Tibial artery (tissue), 4 donors: ENCODE measurements at regions not wholly inside any gene's neighbourhood (a gene's known extent, or its start where the extent isn't known, plus 50 kb on each side); places are given as distances from the start of the nearest gene placed in this dataset.

Experiments
- DNase-seq, 2 donors: peaks; one replicate each; pipeline ENCODE4 v3.0.0-alpha.2; 2019
- H3K27ac ChIP-seq, 2 donors: fragments of 200-600 bp; sonication (generic) in 1 of 2; 1 replicate in 1 of 2; 2 replicates in 1 of 2; pipeline ENCODE4 v1.5.1; 2018 to 2019; ENCODE audit warnings: mild to moderate bottlenecking in 1 of 2
- H3K27me3 ChIP-seq, 2 donors: fragments of 200-600 bp; sonication (generic) in 1 of 2; one replicate each; pipeline versions ENCODE4 v1.5.1 to v1.6.0; 2016 to 2019
- H3K36me3 ChIP-seq, 3 donors: fragments of 200-600 bp; sonication (generic) in 2 of 3; one replicate each; pipeline ENCODE4 v1.5.1; 2016 to 2019; ENCODE audit warnings: mild to moderate bottlenecking in 2 of 3
- H3K4me1 ChIP-seq, 4 donors: fragments of 200-600 bp; sonication (generic) in 2 of 4; 1 replicate in 3 of 4; 2 replicates in 1 of 4; pipeline ENCODE4 v1.5.1; 2016 to 2019
- H3K4me3 ChIP-seq, 2 donors: fragments of 200-600 bp; sonication (generic) in 1 of 2; 1 replicate in 1 of 2; 2 replicates in 1 of 2; pipeline ENCODE4 v1.5.1; 2018 to 2019; ENCODE audit warnings: mild to moderate bottlenecking in 2 of 2
- H3K9me3 ChIP-seq, 3 donors: fragments of 200-600 bp; sonication (generic) in 1 of 3; one replicate each; pipeline ENCODE4 v1.5.1; 2016 to 2019
- CTCF ChIP-seq, 2 experiments: fragments of 200-600 bp in 1 of 2; fragments of 450-650 bp in 1 of 2; IDR thresholded peaks; one replicate each; pipeline ENCODE4 v1.5.1; 2017 to 2019; ENCODE audit warnings: antibody characterized with exemption in 2 of 2, mild to moderate bottlenecking in 1 of 2, moderate library complexity in 1 of 2
- intact Hi-C: fragments of 100-400 bp; cut with DNase I; formaldehyde crosslinking; loops from one replicate; pipeline ENCODE4 v1.15.0; 2023; ENCODE audit warnings: low total_unique reads

- Histone ChIP-seq H3K36me3 (no peaks in the 10 kb centered on the region), H3K4me3 (no peak overlapping the region), H3K27ac (no peak overlapping the region), H3K4me1 (no peaks in the 10 kb centered on the region), H3K9me3 (no peaks in the 10 kb centered on the region), H3K27me3 (no peaks in the 10 kb centered on the region)
- TF ChIP-seq CTCF (IDR thresholded peaks at IDR 0.05), result no peak
- DNase-seq, result no peak
- intact Hi-C loops, result no loop called here
These were observed 227.3 kb upstream of the DAB2 start for GRCh38 chr5:39652036-39652435.

GRCh38 chr5:39650008-39650762 is 225.4 kb upstream of the DAB2 start:
- Histone ChIP-seq H3K27me3 (no peaks in the 10 kb centered on the region), H3K4me3 (no peak overlapping the region), H3K27ac (no peak overlapping the region), H3K4me1 (no peaks in the 10 kb centered on the region), H3K36me3 (no peaks in the 10 kb centered on the region), H3K9me3 (no peaks in the 10 kb centered on the region)
- DNase-seq, result no peak
- intact Hi-C loops, result no loop called here
- TF ChIP-seq CTCF (IDR thresholded peaks at IDR 0.05), result no peak

DNA sequence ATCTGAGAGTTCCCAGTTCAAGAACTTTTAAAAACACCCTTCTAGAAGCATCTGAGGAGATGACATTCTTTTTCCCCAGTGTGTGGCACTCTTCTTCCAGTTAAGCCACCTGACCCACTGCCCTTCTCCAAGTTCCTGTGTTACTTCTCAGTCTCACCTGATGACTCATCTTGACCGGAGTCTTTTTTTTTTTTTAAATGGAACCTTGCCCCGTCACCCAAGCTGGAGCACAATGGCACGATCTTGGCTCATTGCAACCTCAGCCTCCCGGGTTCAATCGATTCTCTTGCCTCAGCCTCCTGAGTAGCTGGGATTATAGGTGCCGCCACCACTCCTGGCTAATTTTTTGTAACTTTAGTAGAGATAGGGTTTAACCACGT is 224.1 kb upstream of the DAB2 start:
- no peaks in the 10 kb centered on the region for H3K9me3 ChIP-seq
- no peak for TF ChIP-seq CTCF (IDR thresholded peaks at IDR 0.05)
- intact Hi-C loops, result no loop called here
- no peaks in the 10 kb centered on the region for H3K4me1 ChIP-seq
- no peaks in the 10 kb centered on the region for H3K27me3 ChIP-seq
- no peak overlapping the region for H3K27ac ChIP-seq
- no peak for DNase-seq
- H3K36me3 ChIP-seq, result no peaks in the 10 kb centered on the region
- H3K4me3 ChIP-seq, result no peak overlapping the region

- intact Hi-C loops, result no loop called here
These were observed 223.5 kb upstream of the DAB2 start for GRCh38 chr5:39648085-39648847.

DNA sequence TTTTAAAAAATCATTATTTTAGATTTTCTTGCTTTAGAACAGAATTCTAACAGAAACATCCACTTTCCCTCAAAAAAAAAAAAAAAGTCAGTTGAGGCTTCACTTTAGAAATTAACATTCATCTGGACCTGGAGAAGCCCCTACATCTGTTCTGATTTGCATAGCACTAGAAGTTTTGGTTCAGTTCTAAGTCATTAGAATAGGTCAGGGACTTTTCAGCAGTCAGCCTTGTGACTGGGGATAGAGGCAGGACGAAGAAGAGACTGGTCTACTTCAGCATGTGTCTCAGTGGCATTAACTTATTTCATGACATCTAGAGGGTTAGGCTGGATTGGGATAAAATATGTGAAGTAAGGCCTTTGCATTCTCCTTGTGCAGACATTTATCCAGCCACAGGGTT is 215.8 kb upstream of the DAB2 start:
- no peaks in the 10 kb centered on the region for H3K27me3 ChIP-seq
- H3K36me3 ChIP-seq, result no peaks in the 10 kb centered on the region
- no peaks in the 10 kb centered on the region for H3K4me1 ChIP-seq
- no peak for TF ChIP-seq CTCF (IDR thresholded peaks at IDR 0.05)
- H3K27ac ChIP-seq, result no peak overlapping the region
- H3K9me3 ChIP-seq, result no peaks in the 10 kb centered on the region
- intact Hi-C loops, result no loop called here
- no peak for DNase-seq
- no peak overlapping the region for H3K4me3 ChIP-seq

More at GRCh38 chr5:39648085-39648847, 223.5 kb upstream of the DAB2 start:
- DNase-seq, result no peak
- H3K9me3 ChIP-seq, result no peaks in the 10 kb centered on the region
- no peaks in the 10 kb centered on the region for H3K36me3 ChIP-seq
- no peaks in the 10 kb centered on the region for H3K4me1 ChIP-seq
- no peak overlapping the region for H3K4me3 ChIP-seq
- TF ChIP-seq CTCF (IDR thresholded peaks at IDR 0.05), result no peak
- H3K27ac ChIP-seq, result no peak overlapping the region
- H3K27me3 ChIP-seq, result no peaks in the 10 kb centered on the region
